ENCODE measurements at regions not wholly inside any gene's neighbourhood (a gene's known extent, or its start where the extent isn't known, plus 50 kb on each side); places are given as distances from the start of the nearest gene placed in this dataset.

GRCh38 chr7:18350678-18351077, 144.9 kb upstream of the HDAC9 start (continued):
- TF ChIP-seq CSRNP2 (CRISPR knock-in tag; conservative IDR thresholded peaks at IDR 0.05; ENCODE audit: low read depth) (no peak), PHF8 (CRISPR knock-in tag; IDR thresholded peaks at IDR 0.05) (no peak), TGIF2 (CRISPR knock-in tag; IDR thresholded peaks at IDR 0.05) (no peak), THAP8 (CRISPR knock-in tag; IDR thresholded peaks at IDR 0.05; ENCODE audit: borderline replicate concordance) (no peak), SMARCC2 (IDR thresholded peaks at IDR 0.05) (no peak), AGO2 (optimal IDR thresholded peaks at IDR 0.05; ENCODE audit: low read depth, low read length) (no peak)

- no peaks in the 10 kb centered on the region for H3K9me3 ChIP-seq (ENCODE audit: low read length)
- ChIA-PET CTCF (ENCODE audit: low intra/inter-chr PET ratio, low total read pairs) (interaction anchor here (0.7 to 1.1 kb wide), 2 partner anchors 218 to 1313 kb away, joined by 3 read pairs; no protein-coding TSS in a partner anchor), POLR2A (no interaction called here)
- no peak overlapping the region for H2AFZ ChIP-seq (ENCODE audit: low read length)
- ATAC-seq = peak; percentile 54; the same call in 2 of the 3 replicates
- WGBS (ENCODE audit: low lambda C conversion rate) = 43% methylated on average over 7 of the region's 7 CpGs
- H3K27me3 ChIP-seq (ENCODE audit: control insufficient read depth in 1 of 2, insufficient read depth in 2 of 2, low read length in 2 of 2) = no peaks in the 10 kb centered on the region
- H3K79me2 ChIP-seq (ENCODE audit: insufficient read depth, low read length) = no peaks in the 10 kb centered on the region
- peak; percentile 5 for DNase-seq (ENCODE audit: low spot score)
- no peak overlapping the region for H3K4me2 ChIP-seq (ENCODE audit: low read depth, low read length)
- H3K9ac ChIP-seq (ENCODE audit: insufficient read depth, low read depth, low read length) = no peak overlapping the region
- no peak overlapping the region for H3K27ac ChIP-seq (ENCODE audit: extremely low read length, insufficient read depth, low read length)
- no peak for FAIRE-seq
- no peaks in the 10 kb centered on the region for H3K4me1 ChIP-seq (ENCODE audit: insufficient read depth, low read length)
- no peaks in the 10 kb centered on the region for H4K20me1 ChIP-seq (ENCODE audit: insufficient read depth, low read length)
- H3K4me3 ChIP-seq (replicated peaks in 1 of 3; ENCODE audit: insufficient read depth in 1 of 3, low read depth in 2 of 3, low read length in 3 of 3) = no peak overlapping the region
- intact Hi-C loops (cut with micrococcal nuclease; ENCODE audit: unreplicated experiment) = loop anchor here (1.0 to 5.0 kb wide), 4 partner anchors 218 to 1315 kb away; no protein-coding TSS in a partner anchor
- no peaks in the 10 kb centered on the region for H3K36me3 ChIP-seq (replicated peaks in 1 of 2; ENCODE audit: control insufficient read depth in 1 of 2, insufficient read depth in 2 of 2, low read length in 2 of 2)
- in situ Hi-C loops (cut with HindIII; ENCODE audit: extremely low pct_ligation_motif_present, low pct_unique_long_range_greater_than_20kb) = loop anchor here (25.0 kb wide), 1 partner anchor 1310 kb away; no protein-coding TSS in a partner anchor
- no TSS peak for BruUV-seq (replicated peaks)
- no peak for TF ChIP-seq ZNF280B (CRISPR knock-in tag; IDR thresholded peaks at IDR 0.05; ENCODE audit: borderline replicate concordance)
- peak; percentile 65 for TF ChIP-seq STAG1 (CRISPR knock-in tag; IDR thresholded peaks at IDR 0.05)
- 0 out of 2 replicates have a peak, but pooled peaks have one; percentile 42 for TF ChIP-seq ARID3A (IDR thresholded peaks at IDR 0.05; ENCODE audit: low read depth, low read length)
- TF ChIP-seq HMG20B (CRISPR knock-in tag; conservative IDR thresholded peaks at IDR 0.05) = no peak
- TF ChIP-seq JUNB (CRISPR knock-in tag; IDR thresholded peaks at IDR 0.05; ENCODE audit: borderline replicate concordance) = no peak
- peak; percentile 45 for TF ChIP-seq CTCF (CRISPR knock-in tag; IDR thresholded peaks at IDR 0.05)
- no peak for TF ChIP-seq SP1 (IDR thresholded peaks at IDR 0.05)
- no peak for TF ChIP-seq SP1 (CRISPR knock-in tag; IDR thresholded peaks at IDR 0.05)
- TF ChIP-seq SRSF1 (optimal IDR thresholded peaks at IDR 0.05; ENCODE audit: low read depth, low read length) = no peak
These were observed 143.0 kb upstream of the HDAC9 start for GRCh38 chr7:18352339-18353255.
